Keratinocyte (primary cell): ENCODE measurements at regions not wholly inside any gene's neighbourhood (a gene's known extent, or its start where the extent isn't known, plus 50 kb on each side); places are given as distances from the start of the nearest gene placed in this dataset.

Experiments
- CTCF ChIP-seq, 3 experiments: IDR thresholded peaks in 1 of 3; conservative IDR thresholded peaks in 1 of 3; optimal IDR thresholded peaks in 1 of 3; 2 replicates in 2 of 3; 3 replicates in 1 of 3; pipeline versions ENCODE3 to v1.5.1; 2011; ENCODE audit warnings: low read length in 3 of 3, mild to moderate bottlenecking in 3 of 3, moderate library complexity in 2 of 3, control low read depth in 1 of 3, inconsistent platforms in 1 of 3; ENCODE audit not compliant: insufficient read depth in 2 of 3; ENCODE audit errors: extremely low read depth in 1 of 3
- EZH2 ChIP-seq: IDR thresholded peaks from one replicate; pipeline ENCODE4 v1.6.1; 2012; ENCODE audit warnings: inconsistent platforms, mild to moderate bottlenecking, low read length, moderate library complexity

- TF ChIP-seq CTCF (optimal IDR thresholded peaks at IDR 0.05 in 1 of 3, IDR thresholded peaks at IDR 0.05 in 1 of 3, conservative IDR thresholded peaks at IDR 0.05 in 1 of 3; ENCODE audit: extremely low read depth in 1 of 3, insufficient read depth in 2 of 3, low read length in 3 of 3) (no peak), EZH2 (no peak)
Measured at GRCh38 chr5:35335752-35336151, 105.5 kb upstream of the PRLR start.
